Cardiac septum (tissue), 1 donor: ENCODE measurements at regions not wholly inside any gene's neighbourhood (a gene's known extent, or its start where the extent isn't known, plus 50 kb on each side); places are given as distances from the start of the nearest gene placed in this dataset.
"Not testable (repeated sequence)": the region's sequence is repeated elsewhere in the genome, so short reads cannot be mapped to it uniquely, and the experiment has no call there.

Experiments
- DNase-seq: peaks from one replicate; pipeline ENCODE4 v3.0.0-alpha.2; 2020; ENCODE audit warnings: low spot score
- intact Hi-C: fragments of 100-400 bp; cut with DNase I; formaldehyde crosslinking; loops from one replicate; pipeline ENCODE4 v1.14.0; 2022
- donor health status: DM: no; HTN: no; CAD: no.

DNA sequence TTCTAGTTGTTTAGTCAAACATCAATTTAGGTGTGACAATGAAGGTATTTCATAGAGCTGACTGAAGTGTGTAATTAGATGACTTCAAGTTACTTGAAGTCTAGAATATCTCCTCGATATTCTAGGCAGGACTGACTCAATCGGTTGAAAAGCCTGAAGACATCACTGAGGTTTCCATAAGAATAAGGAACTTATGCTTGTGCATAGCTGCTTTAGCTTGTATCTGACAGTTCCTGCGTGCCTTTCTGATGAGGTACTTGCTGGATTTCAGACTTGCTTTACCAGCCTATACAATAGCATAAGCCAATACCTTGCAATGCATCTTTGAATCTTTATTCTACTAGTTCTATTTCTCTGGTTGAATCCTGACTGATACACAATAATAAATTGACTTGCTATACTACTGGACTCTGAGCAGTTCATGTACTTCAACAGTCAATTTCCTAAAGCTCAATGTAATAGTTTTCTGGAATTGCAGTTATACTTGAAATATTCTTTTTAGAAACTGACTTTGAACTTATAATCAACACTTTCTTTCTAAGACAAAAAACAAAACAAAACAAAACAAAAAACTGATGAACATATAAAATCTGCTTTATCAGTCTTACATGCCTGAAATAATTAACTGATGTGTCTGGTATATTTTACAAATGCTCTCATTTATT lies 1534.8 kb downstream of the SLITRK5 start:
- no peak for DNase-seq
- intact Hi-C loops: no loop called here

DNA sequence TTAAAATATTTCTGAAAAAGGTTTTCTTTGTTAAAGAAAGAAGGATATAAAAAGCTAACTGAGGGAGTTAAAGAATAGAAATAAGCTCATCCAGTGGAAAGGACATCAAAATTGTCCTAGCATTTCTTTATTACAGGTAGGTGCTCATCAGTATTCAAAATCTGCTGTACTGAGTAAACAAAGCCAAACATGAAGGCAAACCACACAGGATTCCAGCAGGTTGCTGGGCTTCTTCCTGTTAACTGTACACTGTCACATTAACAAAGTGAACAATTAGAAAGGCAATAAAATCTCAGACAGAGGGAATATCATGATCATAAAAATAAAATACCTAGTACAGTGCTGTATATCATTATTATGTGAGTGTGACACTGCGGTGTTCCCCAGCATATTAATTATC lies 1541.0 kb downstream of the SLITRK5 start:
- intact Hi-C loops: no loop called here
- no peak for DNase-seq

DNA sequence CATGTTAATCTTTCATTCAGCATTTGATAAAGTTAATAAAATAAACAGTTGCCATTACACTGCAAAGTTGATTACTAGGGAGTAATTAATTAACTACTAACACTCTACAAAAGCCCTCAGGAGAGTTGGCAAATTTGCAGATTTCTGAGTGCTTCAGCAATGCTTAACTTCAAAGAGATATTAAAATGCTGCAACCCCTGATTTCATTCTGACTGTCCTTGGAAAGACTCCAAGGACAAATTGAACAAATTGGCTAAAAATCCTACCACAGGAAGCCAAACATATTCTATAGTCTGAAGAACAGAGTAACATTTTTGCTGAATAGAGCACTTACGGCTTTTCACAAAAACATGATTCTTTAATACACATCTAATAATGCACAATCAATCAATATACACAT lies 1543.0 kb downstream of the SLITRK5 start:
- no peak for DNase-seq
- intact Hi-C loops: no loop called here

DNA sequence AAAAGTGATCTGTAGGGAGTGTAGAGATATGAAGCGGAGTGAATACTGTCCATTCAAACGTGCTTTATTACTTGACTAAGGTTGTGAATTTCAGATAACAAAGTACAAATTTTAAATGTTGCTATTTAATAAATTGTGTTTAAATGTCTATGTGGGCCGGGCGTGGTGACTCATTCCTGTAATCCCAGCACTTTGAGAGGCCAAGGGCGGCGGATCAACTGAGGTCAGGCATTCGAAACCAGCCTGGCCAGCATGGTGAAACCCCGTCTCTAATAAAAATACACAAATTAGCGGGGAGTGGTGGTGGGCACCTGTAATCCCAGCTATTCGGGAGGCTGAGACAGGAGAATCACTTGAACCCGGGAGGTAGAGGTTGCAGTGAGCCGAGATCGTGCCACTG lies 1544.1 kb downstream of the SLITRK5 start:
- intact Hi-C loops, DNase-seq: not testable (repeated sequence)

DNA sequence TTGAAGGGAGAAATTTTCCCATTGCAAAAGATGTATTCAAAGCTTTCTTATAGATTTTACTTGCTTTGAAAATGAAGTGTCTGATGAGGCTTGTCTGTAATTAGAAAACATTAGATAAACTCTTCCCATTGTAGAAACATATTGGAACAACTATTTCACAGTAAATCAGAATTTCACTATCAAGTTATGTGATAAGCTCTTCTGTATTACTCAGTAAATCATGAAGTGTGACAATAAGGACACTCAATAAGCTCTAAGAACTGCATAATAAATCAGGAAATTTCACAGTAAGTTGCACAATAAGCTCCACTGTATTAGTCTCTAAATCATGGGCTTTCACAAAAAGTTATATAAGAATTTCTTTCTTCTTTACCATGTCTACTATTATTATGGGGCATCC lies 1546.6 kb downstream of the SLITRK5 start:
- intact Hi-C loops: no loop called here
- no peak for DNase-seq

DNA sequence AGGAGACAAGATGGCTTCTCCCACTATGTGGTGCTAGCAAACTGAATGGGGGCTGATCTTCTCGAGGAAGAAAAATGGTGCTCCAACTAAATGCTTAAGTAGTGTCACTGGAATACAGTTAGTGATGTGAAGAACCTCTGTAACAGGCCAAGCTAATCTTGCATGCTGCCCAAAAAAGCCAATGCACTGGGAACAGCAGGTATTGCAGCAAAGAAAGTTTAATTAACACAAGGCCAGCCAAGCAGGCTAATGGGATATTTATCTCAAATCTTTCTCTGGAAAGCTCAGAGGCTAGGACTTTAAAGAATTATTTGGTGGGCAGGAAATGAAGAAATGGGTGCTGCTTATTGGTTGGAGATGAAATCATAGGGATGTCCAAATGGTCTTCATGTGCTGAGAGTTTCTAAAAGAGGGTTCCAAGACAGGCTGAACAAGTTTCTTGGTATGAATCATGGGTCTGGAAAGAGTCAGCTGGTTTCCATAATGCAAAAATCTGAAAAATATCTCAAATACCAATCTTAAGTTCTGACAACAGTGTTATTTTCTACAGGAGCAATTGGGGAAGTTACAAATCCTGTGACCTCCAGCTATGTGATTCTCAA lies 1550.5 kb downstream of the SLITRK5 start:
- intact Hi-C loops: no loop called here
- DNase-seq: no peak

DNA sequence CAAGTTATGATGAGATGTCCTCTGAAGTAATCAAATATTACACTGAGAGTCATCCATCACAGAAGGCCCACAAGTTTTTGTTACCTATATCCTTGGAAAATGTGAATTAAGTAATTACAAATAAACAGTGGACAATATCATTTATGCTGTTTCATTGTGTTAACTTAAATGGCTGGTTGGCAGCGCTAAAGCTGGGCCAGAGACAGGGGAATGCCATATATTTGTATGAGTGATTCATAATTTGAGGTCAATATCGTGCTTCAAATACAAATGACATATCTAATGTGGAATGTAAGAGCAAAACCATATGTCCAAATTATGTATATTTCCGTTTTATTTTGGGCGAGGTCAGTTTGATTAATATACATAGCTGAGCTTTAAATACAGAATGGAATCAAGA lies 1556.2 kb downstream of the SLITRK5 start:
- intact Hi-C loops: no loop called here
- DNase-seq: no peak

DNA sequence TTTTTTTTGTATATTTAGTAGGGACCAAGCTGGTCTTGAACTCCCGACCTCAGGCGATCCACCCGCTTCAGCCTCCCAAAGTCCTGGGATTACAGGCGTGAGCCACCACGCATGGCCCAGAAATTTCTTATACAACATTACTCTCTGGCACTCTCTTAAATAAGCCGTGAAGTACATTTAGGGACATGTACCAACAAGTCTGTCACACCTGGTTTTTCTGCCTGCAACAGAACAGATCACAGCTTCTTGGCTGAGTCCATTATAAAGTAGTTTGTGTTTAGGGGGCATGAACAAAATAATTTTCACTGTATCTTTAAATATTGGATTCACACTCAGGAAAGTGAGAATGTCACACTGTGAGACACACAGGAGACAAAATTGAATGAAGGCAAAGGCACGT lies 1567.3 kb downstream of the SLITRK5 start:
- intact Hi-C loops: no loop called here

DNA sequence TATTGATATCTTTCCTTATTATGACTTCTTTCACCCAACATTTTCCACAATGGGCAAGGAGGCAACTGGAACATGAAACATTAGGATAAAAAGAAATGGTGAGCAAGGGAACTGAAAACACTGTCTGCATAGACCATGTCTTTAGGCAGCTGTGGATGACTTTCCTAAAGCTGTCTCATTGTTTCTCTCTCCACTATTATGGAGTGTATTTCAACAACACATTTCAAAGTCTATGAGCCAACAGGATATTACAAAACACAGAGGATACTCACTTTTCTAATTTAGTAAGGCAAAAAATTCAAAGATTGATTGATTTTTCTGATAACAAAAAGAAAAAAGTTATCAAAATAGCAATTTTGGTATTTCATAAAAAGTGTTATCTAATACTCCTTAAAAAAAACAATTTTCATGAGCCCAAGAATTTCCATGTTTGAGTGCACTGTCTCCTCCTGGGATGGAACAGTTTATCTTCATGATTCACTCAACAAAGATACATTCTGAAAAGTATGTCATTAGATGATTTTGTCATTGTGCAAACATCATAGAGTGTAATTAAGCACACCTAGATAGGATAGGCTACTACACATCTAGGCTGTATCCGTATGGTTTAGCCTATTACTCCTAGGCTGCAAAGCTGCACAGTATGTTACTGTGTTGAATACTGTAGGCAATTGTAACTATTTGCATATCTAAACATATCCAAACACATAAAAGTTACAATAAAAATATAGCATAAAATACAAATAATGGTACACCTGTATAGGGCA lies 1568.4 kb downstream of the SLITRK5 start:
- DNase-seq: no peak
- intact Hi-C loops: no loop called here

More for the DNA sequence above, 1567.3 kb downstream of the SLITRK5 start:
- DNase-seq: no peak

DNA sequence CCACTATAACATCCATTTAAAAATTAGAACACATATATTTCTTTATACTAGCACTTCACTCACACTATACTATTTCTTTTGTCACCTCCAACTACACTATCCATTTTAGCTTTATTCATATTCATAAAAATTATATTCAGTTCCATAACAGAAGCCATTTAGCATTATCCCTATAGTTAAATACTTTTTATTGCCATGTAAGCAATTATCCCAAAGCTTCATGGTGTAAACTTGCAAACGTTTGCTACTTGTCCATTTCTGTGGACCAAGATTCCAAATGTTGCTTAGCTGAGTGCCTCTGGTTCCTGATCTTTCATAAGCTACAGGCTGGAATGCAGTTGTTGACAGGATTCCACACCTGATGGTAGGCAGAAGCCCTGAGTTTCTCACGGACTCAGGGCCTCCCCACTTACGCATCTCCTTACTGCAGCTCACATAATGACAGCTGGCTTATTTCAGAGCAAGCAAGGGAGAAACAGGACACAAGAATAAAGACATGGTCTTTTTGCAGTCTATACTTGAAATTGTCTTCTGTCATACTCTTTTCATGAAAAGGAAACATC lies 1584.8 kb downstream of the SLITRK5 start:
- intact Hi-C loops: no loop called here
- DNase-seq: no peak

DNA sequence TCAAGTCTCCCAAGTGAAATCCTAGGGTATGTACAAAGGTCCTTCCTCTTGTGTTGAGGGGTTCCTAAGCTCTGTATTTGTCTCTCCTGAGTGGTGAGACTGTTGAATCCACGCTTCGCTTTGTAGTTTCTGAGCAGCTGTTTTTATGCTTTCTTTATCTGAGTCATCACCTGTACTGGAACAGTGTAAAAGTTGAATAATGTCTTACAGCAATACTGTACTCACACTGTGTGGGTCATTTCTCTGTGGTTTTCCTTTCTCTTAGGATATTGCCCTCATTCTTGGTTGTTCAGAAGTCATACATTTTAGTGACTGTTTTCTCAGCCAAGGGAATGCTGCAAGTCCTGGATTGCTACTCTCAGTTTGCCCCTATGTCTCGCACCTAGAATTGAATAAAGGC lies 1596.6 kb downstream of the SLITRK5 start:
- no peak for DNase-seq
- intact Hi-C loops: no loop called here

DNA sequence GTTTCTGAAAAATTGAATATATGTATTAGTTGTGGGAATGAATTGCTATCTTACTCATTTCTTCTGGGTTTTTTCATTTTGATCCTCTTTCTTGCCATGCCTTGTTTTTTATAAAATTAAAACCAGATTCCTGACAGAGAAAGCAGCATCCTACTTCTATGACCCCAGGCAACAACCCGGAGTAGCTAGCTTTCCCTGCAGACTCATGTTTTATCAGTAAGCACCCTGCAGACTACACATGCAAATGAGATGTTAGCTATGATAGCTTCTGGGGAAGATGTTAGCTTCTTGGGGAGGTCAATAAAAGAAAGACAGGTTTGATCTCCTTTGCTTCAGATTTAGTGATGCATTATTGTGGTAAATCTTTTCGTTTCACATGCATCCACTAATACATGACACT lies 1598.6 kb downstream of the SLITRK5 start:
- no peak for DNase-seq
- intact Hi-C loops: no loop called here

DNA sequence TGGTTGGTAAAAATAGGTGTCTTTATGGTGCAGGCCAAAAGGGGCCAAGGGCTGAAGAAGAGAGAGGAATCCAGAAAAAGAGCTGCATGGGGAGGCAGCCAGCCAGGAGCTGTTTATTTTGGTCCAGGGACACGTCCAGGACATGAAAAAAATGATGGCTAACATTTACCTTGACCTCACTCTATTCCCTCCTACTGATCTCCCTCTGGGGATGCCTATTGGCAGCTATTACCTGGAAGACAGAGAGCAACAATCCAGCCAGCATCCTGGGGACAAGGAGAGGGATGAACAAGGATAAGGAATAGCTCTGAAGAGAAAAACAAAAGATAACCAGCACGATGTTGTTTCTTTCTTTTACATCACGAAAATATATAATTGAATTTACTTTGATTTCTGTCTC lies 1599.6 kb downstream of the SLITRK5 start:
- DNase-seq: no peak
- intact Hi-C loops: no loop called here

DNA sequence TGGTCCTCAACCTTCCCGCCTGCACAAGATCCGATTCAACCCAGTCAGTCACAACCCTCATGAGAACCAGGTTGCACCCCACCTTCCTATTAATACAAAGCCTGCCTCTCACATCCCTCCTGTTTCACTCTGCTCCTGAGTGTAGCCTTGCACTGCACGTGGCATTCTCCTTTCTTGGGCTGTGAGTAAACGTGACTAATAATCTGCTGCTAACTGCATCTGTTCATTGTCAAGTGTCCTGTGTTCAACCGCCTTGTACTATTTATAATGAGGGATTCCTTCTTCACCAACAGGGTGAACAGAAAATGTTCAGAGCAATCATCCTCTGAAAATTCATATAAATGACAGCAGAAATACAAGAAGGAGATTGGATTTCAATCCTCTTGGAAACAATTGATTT lies 1608.2 kb downstream of the SLITRK5 start:
- intact Hi-C loops: no loop called here

DNA sequence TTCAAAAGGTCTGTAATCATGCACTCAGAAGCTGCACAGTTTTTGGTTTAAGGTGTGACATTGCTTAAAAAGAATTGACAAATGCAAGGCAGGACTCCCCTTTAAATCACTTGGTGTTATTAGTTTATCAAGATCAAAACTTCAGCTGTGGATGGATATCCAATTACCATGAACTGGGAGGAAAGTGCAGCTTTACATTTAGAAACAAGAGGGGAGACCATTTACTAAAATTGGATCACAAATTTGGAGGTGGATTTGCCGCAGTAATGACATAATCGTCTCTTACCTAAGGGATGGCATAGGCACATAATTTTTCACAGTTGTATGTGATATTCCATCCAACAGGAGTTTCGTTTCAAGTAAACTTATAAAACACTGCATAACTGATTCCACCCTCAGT lies 1610.2 kb downstream of the SLITRK5 start:
- intact Hi-C loops: no loop called here

More for the DNA sequence above, 1608.2 kb downstream of the SLITRK5 start:
- no peak for DNase-seq

DNA sequence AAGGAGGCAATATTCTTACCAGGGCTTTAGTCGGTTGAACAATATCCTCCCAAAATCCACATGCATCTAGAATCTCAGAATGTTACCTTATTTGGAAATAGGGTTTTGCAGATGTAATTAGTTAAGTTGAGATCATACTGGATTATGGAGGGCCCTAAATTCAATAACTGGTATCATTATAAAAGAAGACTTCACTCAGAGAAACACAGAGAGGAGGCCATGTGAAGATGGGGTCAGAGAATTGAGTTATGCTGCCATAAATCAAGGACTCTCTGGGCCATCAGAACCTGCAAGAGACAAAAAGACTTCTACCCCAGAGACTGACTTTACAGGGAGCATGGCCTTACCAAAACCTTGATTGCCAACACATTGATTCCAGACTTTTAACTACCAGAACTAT lies 1611.1 kb downstream of the SLITRK5 start:
- intact Hi-C loops: no loop called here
- no peak for DNase-seq

More for the DNA sequence above, 1610.2 kb downstream of the SLITRK5 start:
- DNase-seq: no peak

DNA sequence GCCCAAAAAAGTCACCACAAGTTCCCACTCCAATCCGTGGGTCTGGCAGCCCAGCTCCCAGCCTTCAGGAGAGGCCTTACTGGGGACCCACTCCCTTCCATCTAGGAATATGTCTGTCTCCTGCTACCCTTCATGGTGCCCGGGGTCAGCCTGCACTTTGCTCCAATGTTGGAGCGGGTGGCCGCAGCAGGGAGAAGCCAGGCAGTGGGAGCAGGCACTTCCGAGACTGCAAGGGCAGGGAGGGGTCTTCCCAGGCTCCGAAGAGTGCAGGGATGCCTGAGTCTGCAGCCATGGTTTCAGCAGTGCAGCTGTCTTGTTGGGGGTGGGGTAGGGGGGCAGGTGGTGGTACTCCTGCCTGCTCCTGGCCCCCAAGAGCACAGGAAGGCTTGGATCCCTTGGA lies 1616.2 kb downstream of the SLITRK5 start:
- intact Hi-C loops: no loop called here
- DNase-seq: no peak

DNA sequence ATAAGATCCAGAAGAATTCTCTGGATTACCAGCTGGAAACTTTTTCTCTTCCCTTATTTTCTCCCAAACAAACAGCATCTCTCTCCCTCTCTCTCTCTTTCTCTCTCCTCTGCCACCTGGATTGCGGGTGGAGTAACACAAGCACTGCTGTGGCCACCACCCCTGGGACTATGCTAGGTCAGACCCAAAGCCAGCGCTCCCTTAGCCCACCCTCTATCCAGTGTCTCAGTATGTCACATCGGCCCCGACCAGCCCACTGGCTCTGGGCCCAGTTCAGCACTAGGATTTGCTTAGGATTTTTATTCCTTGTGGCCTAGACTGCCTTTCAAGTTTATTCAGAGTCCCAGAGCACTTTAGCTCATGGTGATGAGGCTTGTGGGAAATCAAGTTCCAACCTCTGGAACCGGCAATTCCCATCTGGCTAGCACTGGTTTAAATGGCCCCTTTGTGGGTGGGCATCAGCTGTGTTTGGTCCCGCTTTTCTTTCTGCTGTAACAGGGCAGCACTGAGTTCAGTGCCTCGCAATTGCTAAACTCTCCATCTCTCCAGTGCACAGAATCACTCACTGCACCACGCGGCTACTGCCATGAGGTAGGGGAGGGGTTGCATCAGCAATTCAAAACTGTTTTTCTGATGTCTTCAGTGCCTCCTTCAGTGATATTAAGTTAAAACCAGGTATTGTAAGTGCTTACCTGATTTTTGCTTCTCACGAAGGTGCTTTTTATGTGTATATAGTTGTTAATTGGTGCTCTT lies 1623.1 kb downstream of the SLITRK5 start:
- DNase-seq: no peak
- intact Hi-C loops: no loop called here

DNA sequence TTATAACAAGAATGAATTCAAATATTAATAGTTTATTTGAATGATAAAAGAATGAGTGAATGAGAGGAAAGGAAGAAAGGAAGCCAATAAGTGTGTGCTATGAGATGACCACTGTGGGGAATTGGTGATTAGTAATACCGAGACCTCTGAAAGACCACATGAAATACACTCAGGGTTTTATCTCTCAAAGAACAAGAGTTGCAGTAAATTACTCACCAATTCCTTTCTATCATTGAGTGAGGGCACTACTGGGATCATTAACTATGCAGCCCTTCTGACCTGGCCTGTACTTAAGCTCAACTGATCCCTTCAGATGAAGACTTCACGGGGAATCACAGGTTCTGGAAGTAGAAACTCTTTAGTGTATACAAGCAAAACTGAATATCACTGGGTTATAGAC lies 1636.1 kb downstream of the SLITRK5 start:
- intact Hi-C loops: no loop called here

More for the DNA sequence above, 1636.1 kb downstream of the SLITRK5 start:
- no peak for DNase-seq
